HEK293T (cell line): ENCODE measurements at regions not wholly inside any gene's neighbourhood (a gene's known extent, or its start where the extent isn't known, plus 50 kb on each side); places are given as distances from the start of the nearest gene placed in this dataset.

Experiments
- FOXM1 ChIP-seq: fragments of 450-650 bp; IDR thresholded peaks from 2 replicates; pipeline ENCODE4 v1.6.1; 2017; ENCODE audit warnings: mild to moderate bottlenecking, borderline replicate concordance
- L3MBTL2 ChIP-seq: fragments of 450-650 bp; conservative IDR thresholded peaks from 2 replicates; pipeline ENCODE4 v1.6.1; 2016; ENCODE audit warnings: mild to moderate bottlenecking
- LEF1 ChIP-seq: fragments of 450-650 bp; IDR thresholded peaks from 2 replicates; pipeline ENCODE4 v1.6.1; 2017; ENCODE audit warnings: mild to moderate bottlenecking, borderline replicate concordance
- SP1 ChIP-seq: fragments of 450-650 bp; IDR thresholded peaks from 2 replicates; pipeline ENCODE4 v1.6.1; 2017
- SUZ12 ChIP-seq: fragments of 450-650 bp; IDR thresholded peaks from 2 replicates; pipeline ENCODE4 v1.6.1; 2016; ENCODE audit warnings: mild to moderate bottlenecking
- ZNF384 ChIP-seq: fragments of 450-650 bp; IDR thresholded peaks from 2 replicates; pipeline ENCODE4 v1.6.1; 2016
- TF ChIP-seq, protein P1 (sequence below): fragments of 450-650 bp; IDR thresholded peaks from 2 replicates; pipeline ENCODE4 v1.6.1; 2016

- TF ChIP-seq SP1 (no peak), LEF1 (no peak), ZNF384 (no peak), FOXM1 (no peak), L3MBTL2 (no peak), SUZ12 (no peak)
- TF ChIP-seq, protein P1, sequence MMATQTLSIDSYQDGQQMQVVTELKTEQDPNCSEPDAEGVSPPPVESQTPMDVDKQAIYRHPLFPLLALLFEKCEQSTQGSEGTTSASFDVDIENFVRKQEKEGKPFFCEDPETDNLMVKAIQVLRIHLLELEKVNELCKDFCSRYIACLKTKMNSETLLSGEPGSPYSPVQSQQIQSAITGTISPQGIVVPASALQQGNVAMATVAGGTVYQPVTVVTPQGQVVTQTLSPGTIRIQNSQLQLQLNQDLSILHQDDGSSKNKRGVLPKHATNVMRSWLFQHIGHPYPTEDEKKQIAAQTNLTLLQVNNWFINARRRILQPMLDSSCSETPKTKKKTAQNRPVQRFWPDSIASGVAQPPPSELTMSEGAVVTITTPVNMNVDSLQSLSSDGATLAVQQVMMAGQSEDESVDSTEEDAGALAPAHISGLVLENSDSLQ: no peak
Measured at GRCh38 chr4:137069473-137069872, 462.8 kb downstream of the PCDH18 start.
